ENCODE measurements at regions not wholly inside any gene's neighbourhood (a gene's known extent, or its start where the extent isn't known, plus 50 kb on each side); places are given as distances from the start of the nearest gene placed in this dataset.

GRCh38 chr14:42441615-42442014 is 834.9 kb downstream of the LRFN5 start:
- TF ChIP-seq CTCF (IDR thresholded peaks at IDR 0.05 in 4 of 5, conservative IDR thresholded peaks at IDR 0.05 in 1 of 5) (no peak), POLR2A (IDR thresholded peaks at IDR 0.05) (no peak)

Measured in gastrocnemius medialis (tissue), 4 donors.